DMS79 treated with DMSO at 0.1 percent for 48 hours (cell line): ENCODE measurements at regions not wholly inside any gene's neighbourhood (a gene's known extent, or its start where the extent isn't known, plus 50 kb on each side); places are given as distances from the start of the nearest gene placed in this dataset.

ENCODE experiments used
- DNase-seq: peaks from one replicate; lab custom pipeline; 2025; lab: John Stamatoyannopoulos, UW

- DNase-seq = no peak
Measured at GRCh38 chr13:59452189-59452890, 711.4 kb downstream of the DIAPH3 start.

GRCh38 chr13:59458908-59459579 is 704.7 kb downstream of the DIAPH3 start:
- no peak for DNase-seq

GRCh38 chr13:59459972-59460371 is 703.8 kb downstream of the DIAPH3 start:
- DNase-seq = no peak

- no peak for DNase-seq
Measured at GRCh38 chr13:59461411-59461810, 702.3 kb downstream of the DIAPH3 start.

- DNase-seq = no peak
Measured at GRCh38 chr13:59463023-59463422, 700.7 kb downstream of the DIAPH3 start.

GRCh38 chr13:59464926-59465325 is 698.8 kb downstream of the DIAPH3 start:
- no peak for DNase-seq

- DNase-seq = no peak
Measured at GRCh38 chr13:59468396-59468795, 695.3 kb downstream of the DIAPH3 start.

DNA sequence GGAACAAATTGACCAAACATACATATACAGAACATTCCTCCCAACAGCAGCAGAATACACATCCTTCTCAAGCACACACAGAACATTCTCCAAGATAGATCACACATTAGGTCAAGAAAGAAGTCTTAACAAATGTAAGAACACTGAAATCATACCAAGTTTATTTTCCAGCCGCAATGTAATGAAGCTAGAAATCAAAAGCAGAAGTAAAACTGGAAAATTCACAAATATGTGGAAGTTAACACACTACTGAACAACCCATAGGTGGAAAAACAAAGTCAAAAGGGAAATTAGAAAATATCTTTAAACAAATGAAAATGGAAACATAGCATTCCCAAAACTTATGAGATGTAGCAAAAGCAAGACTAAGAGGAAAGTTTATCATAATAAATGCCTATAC is 692.6 kb downstream of the DIAPH3 start:
- no peak for DNase-seq

DNA sequence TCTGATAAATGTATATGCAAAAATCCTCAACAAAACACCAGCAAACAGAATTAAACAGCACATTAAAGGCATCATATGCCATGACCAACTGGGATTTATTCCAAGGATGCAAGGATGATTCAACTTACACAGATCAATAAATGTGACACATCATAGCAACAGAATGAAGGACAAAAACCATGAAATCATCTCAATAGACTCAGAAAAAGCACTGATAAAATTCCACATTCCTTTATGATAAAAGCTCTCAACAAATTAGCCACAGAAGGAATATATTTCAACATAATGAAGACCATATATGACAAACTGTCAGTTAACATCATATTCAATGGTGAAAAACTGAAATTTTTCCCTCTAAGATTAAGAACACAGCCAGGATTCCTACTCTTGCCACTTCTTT is 691.6 kb downstream of the DIAPH3 start:
- no peak for DNase-seq

DNA sequence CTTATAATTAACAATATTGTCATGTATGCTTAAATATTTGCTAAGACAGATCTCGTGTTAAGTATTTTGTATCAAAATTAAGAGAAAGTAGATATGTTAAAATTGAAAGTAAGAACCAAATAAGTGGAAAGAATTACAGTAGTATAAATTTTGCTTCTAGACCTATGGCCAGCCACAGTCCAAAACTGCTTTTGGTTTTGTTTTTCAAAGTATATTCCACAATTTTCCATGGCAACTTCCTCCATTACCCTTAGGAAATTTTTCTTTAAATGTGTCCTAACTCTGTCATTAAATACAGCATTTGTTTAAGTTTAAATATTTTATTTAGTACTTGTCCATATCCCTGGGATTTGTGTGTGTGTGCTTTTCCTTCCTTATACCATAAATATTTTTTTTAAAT is 689.0 kb downstream of the DIAPH3 start:
- no peak for DNase-seq

DNA sequence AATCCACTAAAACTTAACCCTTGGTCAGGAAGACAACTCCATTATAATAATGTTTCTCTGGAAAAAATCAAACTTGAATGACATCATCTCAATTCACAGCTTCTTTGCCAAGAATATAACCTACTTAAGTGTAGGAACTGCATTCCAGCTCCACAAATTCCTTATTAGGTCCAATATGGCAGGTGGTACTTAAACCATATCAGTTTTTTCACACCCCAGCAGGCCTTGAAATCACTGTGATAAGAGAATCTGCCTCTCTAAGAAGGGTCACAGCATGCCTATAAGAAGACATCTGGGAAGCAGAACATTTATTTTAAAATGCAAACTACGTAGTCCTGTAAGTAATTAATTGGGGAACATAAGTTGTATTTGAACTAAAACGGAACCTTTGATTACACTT is 687.8 kb downstream of the DIAPH3 start:
- DNase-seq = no peak

DNA sequence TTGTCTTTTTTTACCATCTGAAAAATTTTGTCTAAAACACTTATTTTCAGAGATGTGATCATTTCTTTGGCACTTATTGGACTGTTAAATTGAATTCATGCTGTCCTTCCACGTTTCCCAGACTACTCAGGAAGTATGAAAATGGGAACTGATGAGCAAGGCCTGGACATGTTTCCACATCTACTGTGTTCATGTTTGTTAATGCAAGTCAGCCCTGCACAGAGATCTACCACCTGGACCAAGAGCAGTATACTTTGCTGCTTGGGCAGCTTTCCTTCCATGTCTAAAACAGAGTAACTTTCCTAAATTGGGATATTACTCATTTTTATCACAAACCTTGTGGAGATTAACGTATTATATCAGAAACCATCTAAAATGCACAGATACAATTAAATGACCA is 687.4 kb downstream of the DIAPH3 start:
- no peak for DNase-seq

DNA sequence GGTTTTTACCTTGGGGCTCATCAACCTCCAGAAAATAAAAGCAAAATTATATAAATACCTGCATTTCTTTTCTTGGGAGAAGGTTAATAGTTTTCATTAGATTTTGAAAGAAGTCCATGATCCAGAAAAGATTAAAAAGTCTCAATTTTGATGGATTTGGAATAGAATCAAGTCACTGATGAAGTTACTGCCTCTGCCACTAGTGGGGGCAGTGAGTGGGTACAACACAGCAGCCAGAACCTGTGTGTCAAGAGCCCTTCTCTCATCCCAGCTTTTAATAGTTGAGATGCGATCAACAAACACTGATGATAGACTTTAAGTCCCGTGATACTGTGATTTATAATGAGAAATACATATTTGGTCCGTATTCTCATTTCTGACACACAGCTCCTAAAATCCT is 686.7 kb downstream of the DIAPH3 start:
- no peak for DNase-seq

- no peak for DNase-seq
Measured at GRCh38 chr13:59478908-59479307, 684.8 kb downstream of the DIAPH3 start.

GRCh38 chr13:59479629-59480028 is 684.1 kb downstream of the DIAPH3 start:
- DNase-seq = no peak

GRCh38 chr13:59480396-59481259 is 683.1 kb downstream of the DIAPH3 start:
- DNase-seq = no peak

DNA sequence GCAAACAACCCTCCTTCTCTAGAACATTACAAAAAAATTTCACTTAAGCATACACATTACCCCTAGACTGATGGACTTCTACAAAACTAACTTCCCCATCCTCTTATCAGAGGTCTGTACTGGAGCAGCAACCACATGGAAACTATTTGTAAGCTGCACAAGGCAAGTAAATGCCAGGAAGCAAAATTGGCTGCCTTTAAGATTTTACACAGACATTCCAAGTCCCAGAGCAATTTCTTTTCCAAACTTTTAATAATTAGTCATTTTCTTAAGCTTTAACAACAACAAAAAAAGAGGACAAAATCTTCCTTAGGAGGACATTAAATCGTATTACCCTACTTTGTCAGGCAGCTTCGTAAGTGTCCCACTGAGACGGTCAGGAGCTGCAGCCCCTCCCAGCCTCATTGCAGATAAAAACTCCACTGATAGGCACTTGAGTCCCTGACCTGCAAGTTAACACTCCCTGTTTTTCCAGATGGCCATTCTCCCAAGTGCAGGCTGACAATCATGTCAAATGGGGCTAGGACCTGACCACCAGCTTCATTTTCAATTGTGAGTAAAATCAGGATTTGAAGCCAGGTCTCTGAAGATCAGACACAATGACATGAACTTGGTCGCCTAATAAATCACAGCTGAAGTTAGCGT is 680.1 kb downstream of the DIAPH3 start:
- DNase-seq = no peak

DNA sequence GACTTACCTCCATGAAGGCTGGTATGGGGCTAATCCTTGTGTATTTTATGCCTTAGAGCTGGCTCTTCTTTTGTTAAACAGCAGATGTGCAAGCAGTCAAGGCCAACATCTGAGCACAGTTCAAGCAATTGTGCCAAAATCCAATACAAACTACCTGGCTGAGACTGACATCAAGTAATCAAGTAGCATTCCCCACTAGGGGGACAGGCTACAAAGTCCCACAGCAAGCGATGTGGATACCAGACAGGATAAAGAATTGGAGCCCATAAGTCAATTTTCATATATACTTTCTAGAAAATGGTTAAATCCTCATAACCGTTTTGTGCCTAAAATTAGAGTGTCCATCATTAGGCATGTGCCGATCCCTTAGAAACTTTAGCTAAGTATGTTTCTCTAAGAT is 675.8 kb downstream of the DIAPH3 start:
- no peak for DNase-seq

DNA sequence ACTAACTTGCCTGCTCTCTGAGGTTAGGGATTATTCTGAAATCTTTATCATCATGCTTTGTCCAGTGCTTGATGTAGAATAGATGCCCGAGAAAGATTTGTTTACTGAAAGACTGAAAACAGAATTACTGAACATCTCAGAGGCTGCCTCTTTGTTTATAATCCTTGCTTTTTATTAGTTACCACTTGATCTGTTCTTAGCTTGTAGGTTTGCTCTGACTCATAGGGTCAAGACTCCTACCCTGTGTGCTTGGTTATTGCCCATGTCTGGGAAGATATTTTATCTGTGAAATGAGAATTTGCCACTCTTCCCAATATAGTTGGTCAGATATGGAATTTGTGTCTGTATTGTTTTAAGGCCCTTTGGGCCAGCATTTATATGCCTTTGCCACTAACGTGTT is 675.3 kb downstream of the DIAPH3 start:
- DNase-seq = no peak

GRCh38 chr13:59490651-59491050 is 673.1 kb downstream of the DIAPH3 start:
- no peak for DNase-seq

GRCh38 chr13:59492030-59492636 is 671.6 kb downstream of the DIAPH3 start:
- no peak for DNase-seq

GRCh38 chr13:59493436-59493965 is 670.2 kb downstream of the DIAPH3 start:
- no peak for DNase-seq
